GM19397 (cell line): ENCODE measurements at regions not wholly inside any gene's neighbourhood (a gene's known extent, or its start where the extent isn't known, plus 50 kb on each side); places are given as distances from the start of the nearest gene placed in this dataset.

Source experiments
- ATAC-seq: cut with Tn5 transposase; IDR thresholded peaks from one replicate; pipeline ENCODE4 v1.9.1; 2021; ENCODE audit warnings: mild to moderate bottlenecking, moderate library complexity; ENCODE audit not compliant: unreplicated experiment

- ATAC-seq = no peak
Observed at GRCh38 chr11:13104619-13105236, 95.6 kb downstream of the RASSF10 start.

GRCh38 chr11:13105237-13105844 lies 96.2 kb downstream of the RASSF10 start:
- peak; percentile 44 for ATAC-seq

GRCh38 chr11:13107544-13108044 lies 98.5 kb downstream of the RASSF10 start:
- no peak for ATAC-seq

DNA sequence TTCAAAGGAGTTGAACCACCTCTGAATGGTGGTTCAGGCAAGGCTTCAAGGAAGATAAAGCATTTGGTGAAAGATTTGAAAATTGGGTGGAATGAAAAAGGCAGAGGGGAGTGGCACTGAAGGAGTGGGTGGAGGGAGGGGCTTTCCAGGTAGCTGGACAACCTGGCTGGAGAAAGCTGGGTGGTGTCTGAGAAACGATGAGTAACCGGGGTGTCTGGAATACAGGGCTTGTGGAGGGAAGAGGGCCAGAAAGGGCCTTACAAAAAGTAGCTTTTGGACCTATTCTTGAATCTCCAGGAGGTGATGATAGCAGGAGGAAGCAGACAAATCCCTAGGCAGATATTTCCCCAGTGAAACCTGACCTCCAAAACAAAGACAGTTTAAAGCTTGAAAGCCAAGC lies 99.3 kb downstream of the RASSF10 start:
- no peak for ATAC-seq

DNA sequence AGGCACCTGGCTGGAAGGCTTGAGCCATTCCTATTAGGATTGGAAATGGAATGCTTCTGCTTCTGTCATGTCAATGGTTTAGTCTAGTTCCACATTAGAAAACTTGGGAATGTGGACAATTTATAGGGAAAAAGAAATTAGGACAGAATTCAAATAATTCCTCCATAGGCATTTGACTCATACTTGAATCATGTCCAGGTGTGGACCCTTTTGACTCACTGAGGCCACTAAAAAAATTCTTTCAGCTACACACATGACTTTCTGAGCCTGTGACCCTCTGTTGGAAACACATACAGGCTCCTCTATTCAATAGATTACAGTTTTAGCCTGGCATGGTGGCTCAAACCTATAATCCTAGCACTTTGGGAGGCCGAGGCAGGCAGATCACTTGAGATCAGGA lies 100.5 kb downstream of the RASSF10 start:
- ATAC-seq = no peak

DNA sequence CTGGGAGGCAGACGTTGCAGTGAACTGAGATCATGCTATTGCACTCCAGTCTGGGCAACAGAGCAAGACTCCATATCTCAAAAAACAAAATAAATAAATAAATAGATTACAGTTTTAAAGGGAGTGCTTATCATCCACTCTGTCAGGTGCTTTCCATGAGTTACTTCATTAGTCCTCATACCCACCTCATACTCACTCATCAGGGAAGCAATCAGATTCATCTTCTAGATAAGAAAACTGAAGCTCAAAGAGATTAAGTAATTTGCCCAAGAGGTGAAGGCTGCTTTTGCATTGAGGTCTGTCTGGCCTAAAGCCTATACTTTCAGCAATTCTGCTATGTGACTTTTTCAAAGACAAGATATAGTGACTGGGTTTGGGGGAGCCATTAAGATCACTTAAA lies 101.0 kb downstream of the RASSF10 start:
- no peak for ATAC-seq

DNA sequence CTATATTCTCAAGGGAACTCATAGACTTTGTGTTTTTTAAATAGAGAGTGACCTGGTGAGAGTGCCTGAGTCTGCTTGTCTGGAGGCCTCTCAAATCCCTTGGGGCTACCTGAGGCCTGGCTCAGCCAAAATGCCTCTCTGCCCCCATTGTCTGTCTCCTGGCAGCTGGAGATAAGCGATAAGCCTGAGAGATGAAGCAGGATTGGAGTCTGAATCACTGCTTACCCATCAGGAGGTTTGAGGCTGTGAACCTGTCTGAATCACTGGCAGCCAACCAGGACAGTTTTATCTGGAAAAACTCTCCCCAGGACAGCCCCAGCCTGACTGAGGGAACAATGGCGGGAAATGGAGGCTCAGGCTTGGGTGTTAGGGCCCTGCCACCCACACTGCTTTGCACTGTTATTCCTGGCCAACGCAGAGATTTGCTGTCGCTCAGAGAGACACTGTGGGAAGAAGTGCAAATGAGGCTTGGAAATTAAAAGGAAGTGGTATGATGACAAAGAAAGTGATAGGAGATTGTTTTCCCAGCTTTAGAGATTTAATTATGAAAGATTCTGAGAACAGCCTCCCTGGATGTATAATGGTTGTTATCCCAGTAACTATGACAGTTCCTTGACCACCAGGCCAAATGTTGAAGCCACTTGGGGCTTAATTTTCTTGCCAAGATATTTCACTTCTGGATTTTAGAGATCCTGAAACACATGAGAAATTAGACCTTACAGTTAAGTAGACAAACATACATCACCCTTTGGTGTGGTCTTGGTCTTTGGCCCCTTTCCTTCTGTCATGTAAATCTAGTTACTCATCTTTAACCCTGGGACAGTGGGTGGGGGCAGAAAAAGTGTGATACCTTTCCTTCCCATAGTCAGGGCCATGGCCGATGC lies 102.1 kb downstream of the RASSF10 start:
- ATAC-seq = no peak

DNA sequence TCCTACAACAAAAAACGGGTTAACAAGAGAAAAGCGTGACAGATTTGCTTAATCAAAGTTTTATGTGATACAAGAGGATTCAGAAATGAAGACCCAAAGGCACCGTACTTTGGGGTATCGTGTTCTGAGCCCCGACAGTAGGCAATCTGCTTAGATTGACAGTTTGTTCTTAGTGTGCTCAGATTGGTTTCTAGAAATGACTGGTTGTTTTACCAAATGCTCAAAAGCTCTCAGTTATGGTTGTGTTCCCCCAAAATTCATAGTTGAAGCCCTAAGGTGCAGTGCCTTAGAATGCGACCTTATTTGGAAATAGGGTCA lies 102.7 kb downstream of the RASSF10 start:
- no peak for ATAC-seq

GRCh38 chr11:13114566-13115379 lies 105.7 kb downstream of the RASSF10 start:
- no peak for ATAC-seq

DNA sequence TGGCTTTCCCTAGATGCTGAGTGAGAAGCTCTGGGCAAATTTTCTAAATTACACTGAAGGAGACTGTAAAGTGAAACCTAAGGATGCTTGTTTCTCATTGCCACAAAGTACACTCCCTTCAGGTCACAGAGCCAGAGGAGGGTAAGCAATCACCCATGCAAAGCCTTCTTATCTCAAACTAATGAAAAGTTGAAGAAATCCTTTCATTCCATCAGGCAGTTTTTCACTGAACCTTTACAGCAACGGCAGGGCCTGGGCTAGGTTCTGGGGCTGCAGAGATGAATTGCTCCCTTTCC lies 106.2 kb downstream of the RASSF10 start:
- ATAC-seq = no peak

DNA sequence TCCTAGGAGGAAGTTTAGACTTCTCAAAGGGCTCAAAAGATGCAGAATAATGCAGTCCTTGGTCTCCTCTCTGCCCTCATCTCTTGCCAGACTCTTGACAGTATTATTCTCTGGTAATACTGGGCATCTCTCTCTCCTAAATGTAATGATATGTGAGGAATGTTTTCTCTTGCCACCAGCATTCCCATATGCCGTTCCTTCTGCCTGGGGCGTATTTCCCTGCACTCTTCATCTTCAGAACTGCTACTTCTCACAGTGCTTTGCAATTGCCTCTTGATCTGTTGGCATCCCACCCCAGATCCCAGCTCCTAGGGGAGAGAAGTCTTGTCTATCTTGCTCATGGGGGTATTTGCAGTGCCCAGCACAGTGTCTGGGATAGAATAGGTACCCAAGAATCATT lies 107.4 kb downstream of the RASSF10 start:
- no peak for ATAC-seq

- no peak for ATAC-seq
Observed at GRCh38 chr11:13117344-13117743, 108.2 kb downstream of the RASSF10 start.

DNA sequence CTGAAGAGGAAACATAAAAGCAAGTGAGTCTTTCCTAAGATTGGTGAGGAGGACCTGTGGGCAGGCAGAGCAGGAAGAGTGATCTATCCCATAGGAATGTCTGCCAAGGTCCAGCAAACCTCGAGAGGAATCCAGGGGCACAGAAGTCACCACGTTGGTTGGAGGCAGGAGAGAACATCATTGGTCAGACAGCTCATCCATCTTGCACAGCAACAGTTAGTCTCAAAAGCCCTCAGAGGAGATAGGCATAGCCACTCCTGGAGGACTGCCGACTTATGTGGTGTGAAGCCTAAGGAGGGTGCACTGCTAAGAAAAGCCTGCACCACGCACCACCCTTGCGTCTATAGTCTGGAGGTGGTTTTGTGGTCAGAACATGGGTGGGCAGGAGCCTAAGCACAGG lies 109.1 kb downstream of the RASSF10 start:
- ATAC-seq = no peak

GRCh38 chr11:13118650-13119049 lies 109.5 kb downstream of the RASSF10 start:
- no peak for ATAC-seq

DNA sequence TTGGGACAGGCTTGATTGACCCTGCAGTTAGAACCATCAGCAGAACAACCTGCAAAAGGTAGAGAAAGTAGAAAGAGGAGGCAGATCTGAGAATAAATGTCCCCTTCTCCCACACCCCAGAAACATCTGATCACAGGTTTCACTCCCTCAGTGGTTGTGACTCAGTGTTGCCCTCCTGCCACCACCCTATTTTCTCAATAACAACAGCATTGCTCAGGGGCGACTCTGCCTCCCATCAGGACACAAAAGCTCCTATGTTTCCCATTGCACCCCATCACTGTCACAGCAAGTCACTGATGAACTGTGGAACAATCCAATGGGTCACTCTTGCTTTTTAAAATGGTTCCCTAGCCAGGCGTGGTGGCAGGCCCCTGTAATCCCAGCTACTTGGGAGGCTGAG lies 110.2 kb downstream of the RASSF10 start:
- no peak for ATAC-seq

GRCh38 chr11:13119941-13120520 lies 110.9 kb downstream of the RASSF10 start:
- no peak for ATAC-seq

DNA sequence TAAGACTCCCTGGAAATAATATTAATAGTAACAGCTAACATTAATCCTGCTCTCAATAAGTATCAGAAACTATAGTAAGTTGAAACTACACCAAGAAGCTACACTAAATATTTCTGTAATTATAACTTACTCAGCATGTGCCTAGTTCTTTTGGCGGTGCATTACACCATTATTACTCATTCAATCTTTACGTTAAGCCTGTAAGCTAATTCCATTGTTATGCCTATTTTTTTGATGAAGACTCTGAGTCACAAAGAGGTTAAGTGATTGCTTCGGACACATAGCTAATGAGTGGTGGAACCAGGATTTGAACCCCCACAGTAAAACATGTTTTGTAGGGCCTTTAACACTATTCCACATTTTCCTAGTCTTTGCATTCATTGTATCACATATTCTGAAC lies 111.6 kb downstream of the RASSF10 start:
- ATAC-seq = no peak

- no peak for ATAC-seq
Observed at GRCh38 chr11:13126430-13126829, 117.3 kb downstream of the RASSF10 start.

GRCh38 chr11:13127161-13127560 lies 118.0 kb downstream of the RASSF10 start:
- no peak for ATAC-seq

DNA sequence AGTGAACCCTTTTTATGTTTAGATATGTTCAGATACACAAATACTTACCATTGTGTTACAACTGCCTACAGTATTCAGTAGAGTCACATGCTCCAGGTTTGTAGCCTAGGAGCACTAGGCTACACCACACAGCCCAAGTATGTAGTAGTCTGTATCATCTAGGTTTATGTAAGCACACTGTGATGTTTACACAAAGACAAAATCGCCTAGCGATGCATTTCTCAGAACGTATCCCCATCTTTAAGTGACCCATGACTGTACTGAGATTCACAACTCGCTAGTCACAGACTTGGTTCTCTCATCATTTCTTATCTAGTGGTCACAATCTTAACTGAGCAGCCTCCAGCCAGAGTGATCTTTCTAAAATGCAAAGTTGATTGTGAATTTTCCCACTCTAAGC lies 119.2 kb downstream of the RASSF10 start:
- no peak for ATAC-seq

- ATAC-seq = no peak
Observed at GRCh38 chr11:13134066-13134465, 125.0 kb downstream of the RASSF10 start.
